Astrocyte (in vitro differentiated cells and primary cell): ENCODE measurements at regions not wholly inside any gene's neighbourhood (a gene's known extent, or its start where the extent isn't known, plus 50 kb on each side); places are given as distances from the start of the nearest gene placed in this dataset.

Experiments used
- EZH2 ChIP-seq: IDR thresholded peaks from 2 replicates; pipeline ENCODE4 v1.6.1; 2012; ENCODE audit warnings: mild to moderate bottlenecking, low read length, inconsistent platforms; ENCODE audit not compliant: insufficient read depth
- TF ChIP-seq, protein P1 (sequence below): IDR thresholded peaks from 2 replicates; pipeline ENCODE4 v1.5.1; 2011; ENCODE audit warnings: low read depth, mild to moderate bottlenecking, inconsistent platforms, low read length, moderate library complexity; ENCODE audit not compliant: insufficient read depth

DNA sequence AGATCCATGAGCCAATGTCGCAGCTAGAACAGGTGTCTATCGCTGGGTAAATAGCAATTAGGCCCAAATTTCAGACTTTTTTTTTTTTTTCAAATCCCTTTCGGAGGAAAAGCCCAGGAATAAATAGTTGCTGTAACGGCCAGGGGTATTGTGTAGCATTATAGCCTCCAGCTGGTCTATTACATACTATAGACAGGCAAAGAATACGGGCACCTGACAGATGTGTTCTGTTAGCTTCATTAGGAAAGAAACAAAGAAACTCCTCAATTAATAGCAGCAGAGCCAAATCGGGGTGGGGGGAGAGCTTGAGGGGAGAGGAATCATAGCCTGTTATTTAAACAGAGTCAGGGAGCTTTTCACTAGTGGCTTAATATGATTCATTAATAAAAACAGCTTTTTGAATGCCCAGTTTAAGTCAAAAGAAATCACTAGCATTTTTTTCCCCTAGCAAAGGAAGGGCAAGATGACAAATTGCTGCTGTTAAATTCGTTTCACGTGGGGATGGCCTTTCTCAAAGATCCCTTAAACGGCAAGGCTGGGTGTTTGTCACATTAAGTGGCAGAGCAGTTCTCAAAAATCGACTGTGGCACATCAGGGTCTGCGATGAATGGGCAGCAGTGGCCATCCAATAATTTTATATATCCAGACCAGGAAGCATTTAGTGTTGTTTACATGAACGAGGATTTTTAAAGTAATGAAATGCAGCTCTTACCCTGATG, 139.4 kb downstream of the ID4 start:
- TF ChIP-seq, protein P1, sequence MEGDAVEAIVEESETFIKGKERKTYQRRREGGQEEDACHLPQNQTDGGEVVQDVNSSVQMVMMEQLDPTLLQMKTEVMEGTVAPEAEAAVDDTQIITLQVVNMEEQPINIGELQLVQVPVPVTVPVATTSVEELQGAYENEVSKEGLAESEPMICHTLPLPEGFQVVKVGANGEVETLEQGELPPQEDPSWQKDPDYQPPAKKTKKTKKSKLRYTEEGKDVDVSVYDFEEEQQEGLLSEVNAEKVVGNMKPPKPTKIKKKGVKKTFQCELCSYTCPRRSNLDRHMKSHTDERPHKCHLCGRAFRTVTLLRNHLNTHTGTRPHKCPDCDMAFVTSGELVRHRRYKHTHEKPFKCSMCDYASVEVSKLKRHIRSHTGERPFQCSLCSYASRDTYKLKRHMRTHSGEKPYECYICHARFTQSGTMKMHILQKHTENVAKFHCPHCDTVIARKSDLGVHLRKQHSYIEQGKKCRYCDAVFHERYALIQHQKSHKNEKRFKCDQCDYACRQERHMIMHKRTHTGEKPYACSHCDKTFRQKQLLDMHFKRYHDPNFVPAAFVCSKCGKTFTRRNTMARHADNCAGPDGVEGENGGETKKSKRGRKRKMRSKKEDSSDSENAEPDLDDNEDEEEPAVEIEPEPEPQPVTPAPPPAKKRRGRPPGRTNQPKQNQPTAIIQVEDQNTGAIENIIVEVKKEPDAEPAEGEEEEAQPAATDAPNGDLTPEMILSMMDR = no peak
- TF ChIP-seq EZH2 = no peak
